SKM-1 treated with dmso at 0.1 percent for 144 hours (cell line): ENCODE measurements at regions not wholly inside any gene's neighbourhood (a gene's known extent, or its start where the extent isn't known, plus 50 kb on each side); places are given as distances from the start of the nearest gene placed in this dataset.
A peak's percentile ranks its signal among the peaks of the same experiment; 100 is the strongest.

ENCODE experiments used
- DNase-seq: peaks from one replicate; lab custom pipeline; 2025; ENCODE audit not compliant: unreplicated experiment; lab: John Stamatoyannopoulos, UW

DNA sequence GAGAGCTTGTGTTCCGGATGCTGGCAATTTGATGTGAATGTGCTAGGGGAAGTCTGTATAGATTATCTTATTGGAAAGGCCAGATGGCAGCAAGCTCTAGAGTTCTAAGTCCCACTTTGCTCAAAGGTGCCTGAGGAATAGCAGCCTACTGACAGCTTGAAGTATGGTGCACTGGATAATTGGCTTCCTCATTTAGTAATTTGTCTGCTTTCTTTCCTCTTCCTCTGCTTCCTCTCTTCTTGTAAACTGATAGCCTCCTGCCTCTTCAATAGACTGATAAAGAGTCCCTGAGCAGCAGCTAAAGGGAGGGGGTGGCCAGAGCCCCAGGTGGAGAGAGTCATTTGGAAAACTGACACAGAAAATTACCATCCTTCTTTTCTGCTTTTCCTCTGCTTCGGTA lies 177.3 kb downstream of the FGF1 start:
- peak; percentile 2 for DNase-seq

DNA sequence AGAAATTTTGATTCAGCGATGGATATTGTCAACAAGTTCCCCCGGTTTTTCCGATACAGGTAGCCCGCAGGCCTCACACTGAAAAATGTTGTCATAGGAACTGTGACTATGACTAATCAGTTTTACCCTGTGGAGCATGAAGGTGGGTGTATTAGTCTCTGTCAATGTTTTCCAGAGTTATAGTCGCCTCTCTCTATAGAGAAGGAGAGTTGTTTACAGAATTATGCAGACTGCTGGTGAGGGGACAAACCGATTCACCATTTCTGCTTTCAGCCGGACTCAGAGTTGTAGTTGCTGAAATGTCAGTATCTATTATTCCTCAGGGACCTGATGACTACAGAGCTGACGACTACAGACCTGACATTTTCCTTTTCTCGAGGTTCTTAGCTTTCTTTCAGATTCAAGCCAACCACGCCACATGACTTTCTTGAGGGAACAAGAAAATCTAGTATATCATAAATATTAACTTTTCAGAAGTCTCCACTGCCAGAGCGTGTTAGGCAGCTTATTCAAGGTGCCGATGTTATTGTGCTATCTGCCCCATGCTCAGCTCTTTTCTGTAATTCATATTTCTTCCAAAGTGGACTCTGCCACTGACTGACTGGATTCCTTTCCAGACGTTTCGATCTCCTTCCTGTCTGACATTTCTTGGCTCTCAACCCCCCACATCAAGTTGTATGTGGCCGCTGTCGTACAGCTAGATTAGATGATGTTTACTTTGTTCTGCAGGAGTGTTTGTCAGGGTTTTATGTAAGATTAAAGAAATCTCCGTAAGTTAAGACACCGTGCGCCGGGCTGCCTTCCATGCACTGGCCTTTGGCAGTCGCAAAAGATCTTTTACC lies 178.1 kb downstream of the FGF1 start:
- no peak for DNase-seq

DNA sequence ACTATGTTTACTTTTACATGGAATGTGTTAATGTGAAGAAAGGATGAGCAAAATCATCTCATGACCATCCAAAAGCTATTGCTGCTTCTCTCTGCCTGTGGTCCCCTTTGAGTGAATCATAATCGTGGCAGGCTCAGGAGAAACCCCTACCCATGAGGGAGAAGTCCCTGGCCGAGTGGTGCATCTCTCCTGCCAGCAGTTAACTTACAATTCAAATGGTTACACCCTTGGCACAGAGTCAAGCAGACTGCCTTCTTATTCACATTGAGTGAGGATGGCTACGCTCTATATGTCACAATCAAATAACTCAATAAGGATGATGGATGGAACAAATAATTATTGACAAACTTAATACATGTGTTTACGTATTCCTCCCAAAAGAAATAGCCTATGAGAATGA lies 179.1 kb downstream of the FGF1 start:
- DNase-seq = no peak

- DNase-seq = no peak
Observed at GRCh38 chr5:142506046-142506445, 179.8 kb downstream of the FGF1 start.

DNA sequence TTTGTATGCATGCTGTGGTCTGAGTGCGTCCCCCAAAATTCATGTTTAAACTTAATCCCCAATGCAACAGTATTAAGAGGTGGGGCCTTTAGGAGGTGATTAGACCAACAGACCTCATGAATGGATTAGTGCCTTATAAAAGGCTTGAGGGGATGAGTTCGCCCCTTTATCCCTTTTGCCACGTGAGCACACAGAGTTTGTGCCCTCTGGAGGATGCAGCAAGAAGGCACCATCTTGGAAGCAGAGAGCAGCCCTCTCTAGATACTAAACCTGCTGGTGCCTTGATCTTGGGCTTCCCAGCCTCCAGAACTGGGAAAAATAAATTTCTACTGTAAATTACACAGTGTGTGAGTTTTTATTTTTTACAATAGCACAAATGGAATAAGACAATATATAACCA lies 177.1 kb upstream of the SPRY4 start:
- no peak for DNase-seq

GRCh38 chr5:142500227-142500905 lies 175.5 kb upstream of the SPRY4 start:
- DNase-seq = no peak

- DNase-seq = no peak
Observed at GRCh38 chr5:142499591-142500226, 174.9 kb upstream of the SPRY4 start.

- DNase-seq = no peak
Observed at GRCh38 chr5:142498298-142498697, 173.5 kb upstream of the SPRY4 start.

GRCh38 chr5:142495531-142495930 lies 170.7 kb upstream of the SPRY4 start:
- no peak for DNase-seq

DNA sequence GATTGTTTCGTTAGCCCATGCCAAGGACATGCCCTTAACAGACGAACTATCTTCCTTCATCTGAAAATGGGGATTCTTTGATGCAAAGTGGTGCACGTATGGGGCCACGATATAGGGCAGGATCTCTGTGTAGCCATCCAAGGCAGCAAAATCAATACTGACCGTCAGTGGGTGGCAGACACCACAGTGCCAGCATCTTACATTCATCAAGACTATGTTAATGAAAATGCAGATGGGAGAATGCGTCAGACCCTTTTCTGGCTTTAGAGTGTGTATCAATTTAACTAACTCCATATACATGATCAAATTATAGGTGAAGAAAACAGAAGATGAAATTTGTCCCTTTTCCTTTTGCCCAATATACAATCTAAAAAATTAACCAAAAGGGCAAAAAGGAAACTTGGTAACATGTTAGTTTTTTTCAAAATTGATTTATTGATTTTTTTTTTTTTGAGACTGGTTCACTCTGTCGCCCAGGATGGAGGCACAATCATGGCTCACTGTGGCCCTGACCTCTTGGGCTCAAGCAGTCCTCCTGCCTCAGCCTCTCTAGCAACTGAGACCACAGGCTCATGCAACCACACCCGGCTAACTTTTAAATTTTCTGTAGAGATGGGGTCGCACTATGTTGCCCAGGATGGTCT lies 169.2 kb upstream of the SPRY4 start:
- no peak for DNase-seq

GRCh38 chr5:142492781-142493281 lies 168.0 kb upstream of the SPRY4 start:
- DNase-seq = no peak

DNA sequence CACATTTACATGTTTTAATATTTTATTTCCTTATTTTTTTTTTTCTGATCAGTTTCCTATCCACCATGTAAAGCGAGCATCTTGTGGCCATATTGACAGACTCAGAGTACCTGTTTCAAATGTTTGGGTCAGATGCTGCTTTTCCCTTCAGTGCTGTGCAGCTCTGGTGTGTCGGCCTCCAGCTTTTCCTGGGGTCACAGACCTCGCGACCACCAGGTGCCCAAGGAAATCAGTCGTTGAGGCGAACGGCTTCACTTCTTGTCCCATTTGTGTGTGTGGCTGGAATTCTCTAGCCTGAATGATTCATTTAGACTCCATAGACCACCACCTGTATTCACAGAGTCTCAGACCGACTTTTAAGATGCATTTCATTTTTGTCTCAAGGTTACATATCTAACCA lies 166.9 kb upstream of the SPRY4 start:
- no peak for DNase-seq

DNA sequence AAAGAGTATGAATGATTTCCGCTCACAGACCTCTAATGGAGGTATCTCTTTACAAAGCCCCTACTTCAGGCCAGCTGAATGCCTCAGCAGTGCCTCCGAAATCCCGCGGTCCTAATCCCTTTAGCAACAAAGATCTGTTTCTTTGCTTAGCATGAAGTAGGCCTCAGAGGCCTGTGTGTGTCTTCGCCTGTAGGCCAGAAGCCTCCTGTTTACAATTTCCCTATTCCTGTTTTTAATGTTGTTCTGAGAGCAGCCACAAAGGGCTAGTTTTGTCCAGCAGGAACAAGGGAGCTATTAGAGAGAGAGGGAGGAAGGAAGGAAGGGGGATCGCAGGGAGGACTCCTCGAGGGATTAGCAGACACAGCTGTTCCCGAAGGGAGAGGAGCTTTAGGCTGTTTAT lies 166.4 kb upstream of the SPRY4 start:
- no peak for DNase-seq

GRCh38 chr5:142486581-142486980 lies 161.8 kb upstream of the SPRY4 start:
- no peak for DNase-seq

GRCh38 chr5:142486020-142486419 lies 161.2 kb upstream of the SPRY4 start:
- DNase-seq = no peak

DNA sequence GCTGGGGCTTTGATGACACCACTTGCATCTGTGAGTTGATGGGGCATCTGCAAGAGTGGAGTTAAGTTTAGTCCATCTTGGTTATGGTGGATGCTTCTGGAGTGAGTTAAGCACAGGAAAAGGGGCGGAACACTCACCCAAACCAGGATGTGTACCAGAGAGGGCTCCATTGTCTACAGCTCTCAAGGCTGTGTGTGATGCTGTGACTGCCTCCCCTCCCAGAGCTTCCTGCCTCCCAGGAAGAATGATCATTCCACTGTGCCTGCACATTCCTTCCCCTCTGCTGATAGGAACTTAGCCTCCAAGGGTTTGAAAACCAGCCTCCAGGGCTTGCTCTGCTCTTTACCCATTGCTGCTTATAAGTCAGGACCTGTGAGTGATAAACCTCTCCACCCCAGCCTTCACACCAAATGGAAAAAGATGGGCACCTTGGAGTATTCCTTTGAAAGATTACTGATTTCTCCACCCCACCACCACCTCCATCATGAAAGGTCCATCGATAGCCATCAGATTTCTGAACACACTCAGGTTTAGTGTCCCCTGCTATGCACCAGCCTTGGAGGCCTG lies 160.1 kb upstream of the SPRY4 start:
- DNase-seq = no peak

GRCh38 chr5:142482207-142482606 lies 157.4 kb upstream of the SPRY4 start:
- no peak for DNase-seq

GRCh38 chr5:142481410-142481809 lies 156.6 kb upstream of the SPRY4 start:
- no peak for DNase-seq

DNA sequence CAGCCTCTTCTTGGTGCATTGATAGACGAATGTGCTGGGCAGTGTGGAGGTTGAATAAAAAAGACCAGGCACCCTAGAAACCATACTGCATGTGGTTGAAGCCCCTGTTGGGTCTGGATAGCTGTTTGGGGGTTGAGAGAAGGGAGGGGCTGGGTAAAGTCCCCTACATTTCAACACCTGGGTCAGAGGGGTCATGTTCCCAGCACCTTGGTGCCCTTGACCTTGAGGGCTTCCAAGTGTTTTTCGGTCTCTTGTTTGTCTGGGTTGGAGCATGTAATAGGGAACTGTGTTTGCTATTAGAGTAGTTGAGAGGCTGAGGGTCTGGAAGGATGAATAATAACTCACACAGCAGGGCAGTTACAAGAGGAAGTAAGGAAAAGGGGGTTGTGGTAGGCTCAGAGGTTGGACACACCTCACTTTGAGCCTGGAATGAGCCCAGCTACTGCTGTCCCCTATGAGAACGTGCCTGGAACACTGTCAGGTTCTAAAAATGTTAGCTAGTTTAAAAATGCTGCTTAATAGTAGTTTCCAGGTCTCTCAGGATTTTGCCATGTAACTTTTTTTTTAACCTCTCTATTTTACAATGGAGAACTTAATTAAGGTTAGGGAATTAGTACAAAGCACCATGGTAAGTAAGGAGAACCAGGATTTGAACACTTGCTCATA lies 155.2 kb upstream of the SPRY4 start:
- no peak for DNase-seq

DNA sequence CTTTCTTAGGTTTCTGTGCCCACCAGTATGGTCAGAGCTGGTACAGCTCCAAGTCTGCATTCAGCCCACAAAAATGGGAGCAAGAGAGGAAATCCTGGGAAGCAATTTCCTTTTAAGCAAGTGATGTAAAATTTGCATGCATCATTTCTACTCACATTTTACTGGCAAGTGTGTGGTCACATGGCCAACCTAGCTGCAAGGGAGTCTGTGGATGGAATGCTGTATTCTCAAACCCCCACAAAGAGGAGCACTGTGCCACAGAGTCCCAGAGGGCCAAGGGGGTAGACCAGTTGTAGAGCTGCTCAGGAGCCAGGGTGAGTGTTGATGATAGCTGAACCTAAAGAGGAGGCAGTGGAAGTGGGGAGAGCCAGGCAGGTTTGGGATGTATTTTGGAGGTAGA lies 154.3 kb upstream of the SPRY4 start:
- DNase-seq = no peak

DNA sequence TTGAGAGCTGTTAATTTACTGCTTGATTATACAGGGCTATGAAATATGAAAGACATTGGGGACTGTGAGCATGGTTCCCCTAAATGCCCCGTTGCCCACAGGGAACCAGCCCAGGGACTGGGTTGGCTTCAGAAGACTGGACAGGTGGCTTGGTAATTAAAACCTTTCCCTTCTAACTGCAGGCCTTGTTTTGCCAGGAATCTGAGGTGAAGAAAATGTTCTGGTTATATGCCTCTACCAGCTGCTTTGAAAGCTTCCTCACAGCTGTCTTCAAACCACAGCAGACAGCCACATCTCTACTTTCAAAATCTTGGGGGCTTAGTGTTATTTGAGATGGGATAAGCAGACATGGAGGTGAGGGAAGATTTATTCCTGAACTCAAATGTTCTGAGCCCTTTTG lies 153.3 kb upstream of the SPRY4 start:
- no peak for DNase-seq
